Umbilical cord (tissue), 1 donor: ENCODE measurements at regions not wholly inside any gene's neighbourhood (a gene's known extent, or its start where the extent isn't known, plus 50 kb on each side); places are given as distances from the start of the nearest gene placed in this dataset.
"Not testable (repeated sequence)": the region's sequence is repeated elsewhere in the genome, so short reads cannot be mapped to it uniquely, and the experiment has no call there.

Source experiments
- DNase-seq: peaks from one replicate; pipeline ENCODE4 v3.0.0-alpha.2; 2015; ENCODE audit warnings: low spot score

DNA sequence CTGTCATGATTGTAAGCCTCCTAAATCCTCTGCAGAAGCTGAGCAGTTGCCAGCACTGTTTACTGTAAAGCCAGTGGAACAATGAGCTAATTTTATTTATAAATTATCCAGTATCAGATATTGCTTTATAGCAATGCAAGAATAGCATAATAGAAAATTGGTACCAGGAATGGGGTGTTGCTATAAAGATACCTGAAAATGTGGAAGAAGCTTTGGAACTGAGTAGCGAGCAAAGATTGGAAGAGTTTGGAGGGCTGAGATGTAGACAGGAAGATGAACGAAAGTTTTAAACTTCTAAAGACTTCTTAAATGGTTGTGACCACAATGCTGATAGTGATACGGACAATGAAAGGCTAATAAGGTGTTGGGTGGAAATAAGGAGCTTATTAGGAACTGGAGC lies 917.4 kb upstream of the POT1 start:
- DNase-seq, result no peak

DNA sequence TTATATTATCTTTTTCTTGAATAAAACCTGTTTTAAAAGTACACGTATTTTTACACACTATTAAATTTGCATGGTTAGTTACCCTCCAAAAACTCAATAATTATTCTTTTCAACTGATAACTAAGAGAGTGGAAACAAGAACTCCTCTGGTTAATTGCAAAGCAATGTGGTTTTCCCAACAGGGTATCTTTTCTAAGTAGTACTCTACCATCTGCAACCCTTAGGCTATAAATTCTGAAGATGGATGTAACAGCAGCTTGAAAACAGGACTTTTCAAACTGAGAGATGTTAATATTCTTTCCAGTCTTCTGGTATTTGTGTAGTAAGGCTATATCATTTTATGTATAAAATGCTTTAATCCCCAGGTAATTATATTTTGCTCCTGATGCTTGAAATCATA lies 916.1 kb upstream of the POT1 start:
- DNase-seq, result no peak

DNA sequence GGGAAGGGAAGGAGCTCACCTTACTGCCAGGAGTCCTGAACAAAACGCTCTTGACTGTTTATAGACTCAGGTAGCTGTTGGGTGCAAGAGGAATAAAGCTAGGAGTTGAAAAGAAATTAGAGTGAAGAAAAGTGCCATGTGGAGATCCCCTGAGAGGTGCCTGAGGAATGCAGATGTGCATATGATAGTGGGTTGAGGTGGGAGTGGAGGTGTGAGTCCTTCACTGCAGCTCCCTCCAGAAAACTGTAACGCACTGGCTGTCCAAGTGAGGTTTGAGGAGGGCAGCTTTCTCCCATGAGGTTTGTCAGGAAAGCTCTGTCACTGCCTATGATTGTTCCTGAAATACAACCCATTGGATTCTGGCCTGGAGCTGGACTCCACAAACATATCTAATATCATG lies 904.8 kb upstream of the POT1 start:
- no peak for DNase-seq

DNA sequence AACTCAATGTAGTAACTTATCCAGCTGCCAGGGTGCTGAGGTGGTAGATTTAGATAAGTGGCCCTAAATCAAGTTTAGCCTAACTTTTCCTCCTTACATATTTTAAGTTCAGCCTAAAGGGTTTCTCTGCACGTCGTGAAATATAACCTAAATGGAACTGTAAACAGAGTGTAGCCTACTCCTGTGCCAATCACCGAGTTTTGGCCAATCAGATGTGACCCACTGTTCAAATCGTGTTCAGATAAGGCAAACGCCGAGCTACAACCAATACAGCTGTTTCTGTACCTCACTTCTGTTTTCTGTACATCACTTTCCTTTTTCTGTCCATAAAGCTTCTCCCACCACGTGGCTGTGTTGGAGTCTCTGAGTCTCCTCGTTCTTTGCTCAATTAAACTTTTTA lies 904.2 kb upstream of the POT1 start:
- no peak for DNase-seq

DNA sequence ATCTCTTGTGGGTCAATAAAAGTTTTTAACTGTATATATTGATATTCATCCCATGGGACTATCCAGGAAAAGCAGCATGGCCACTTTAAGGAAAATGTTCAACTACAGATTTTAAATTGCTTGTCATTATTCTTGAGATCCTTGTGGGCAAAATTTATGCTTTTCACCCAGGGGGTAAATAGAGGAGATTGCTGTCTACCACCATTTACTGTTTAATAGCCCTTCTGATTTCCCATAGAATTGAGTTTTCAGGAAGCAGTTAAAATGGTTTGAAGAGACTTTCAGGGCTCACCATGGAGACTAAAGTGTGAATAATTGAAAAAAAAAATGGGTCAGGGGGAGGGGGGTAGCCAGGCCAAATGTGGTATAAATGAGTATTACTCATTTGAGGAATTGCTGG lies 901.1 kb upstream of the POT1 start:
- DNase-seq, result no peak

DNA sequence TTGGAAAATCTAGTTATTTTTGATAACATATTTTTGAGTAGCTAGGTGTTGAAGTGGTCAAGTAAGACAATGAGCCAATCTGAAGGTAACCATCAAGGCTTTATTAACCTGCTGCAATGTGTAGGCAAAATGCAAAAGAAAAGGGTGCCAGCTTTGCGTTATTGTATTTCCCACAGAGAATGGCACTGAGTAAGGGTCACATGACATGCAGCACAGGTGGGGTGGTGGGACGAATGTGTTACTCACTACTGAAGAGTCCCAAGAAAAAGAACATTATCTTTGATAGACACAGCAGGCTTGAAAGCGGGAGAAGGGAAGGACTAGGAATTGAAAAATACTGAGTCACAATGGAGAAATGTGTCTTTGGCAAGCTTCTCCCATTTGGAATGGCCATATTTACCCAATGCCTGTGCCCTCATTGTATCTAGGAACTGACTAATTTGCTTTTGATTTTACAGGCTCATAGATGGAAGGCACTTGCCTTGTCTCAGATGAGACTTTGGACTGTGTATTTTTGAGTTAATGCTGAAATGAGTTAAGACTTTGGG lies 898.6 kb upstream of the POT1 start:
- DNase-seq, result no peak

DNA sequence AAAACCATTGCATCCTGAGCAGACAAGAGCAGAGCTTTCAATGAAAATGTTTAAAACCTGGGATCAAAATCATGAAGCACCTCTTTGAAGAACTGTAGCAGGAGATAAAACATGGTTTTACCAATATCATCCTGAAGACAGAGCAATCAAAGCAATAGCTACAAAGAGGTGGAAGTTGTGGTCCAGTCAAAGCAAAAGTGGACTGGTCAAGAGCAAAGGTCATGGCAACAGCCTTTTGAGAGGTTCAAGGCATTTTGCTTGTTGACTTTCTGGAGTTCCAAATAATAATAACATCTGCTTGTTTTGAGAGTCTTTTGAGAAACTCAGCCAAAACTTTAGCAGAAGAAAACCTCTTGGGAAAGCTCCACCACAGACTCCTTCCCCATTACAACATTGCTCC lies 893.9 kb upstream of the POT1 start:
- no peak for DNase-seq

DNA sequence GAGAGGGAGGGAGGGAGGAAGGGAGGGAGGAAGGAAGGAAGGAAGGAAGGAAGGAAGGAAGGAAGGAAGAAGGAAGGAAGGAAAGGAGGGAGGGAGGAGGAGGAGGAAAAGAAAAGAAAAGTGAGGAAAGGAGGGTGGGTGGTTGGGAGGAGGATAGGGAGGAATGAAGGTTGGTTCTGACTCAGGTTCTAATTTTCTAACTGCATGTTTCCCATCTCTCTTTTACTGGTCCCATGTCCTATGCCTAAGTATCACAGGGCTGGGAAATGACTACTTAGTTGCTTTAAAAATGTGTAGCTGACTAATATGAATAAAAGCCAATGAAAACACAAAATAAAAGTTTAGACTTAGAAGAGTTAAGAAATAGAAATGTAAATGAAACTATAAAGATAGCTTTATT lies 890.9 kb upstream of the POT1 start:
- DNase-seq, result no peak

DNA sequence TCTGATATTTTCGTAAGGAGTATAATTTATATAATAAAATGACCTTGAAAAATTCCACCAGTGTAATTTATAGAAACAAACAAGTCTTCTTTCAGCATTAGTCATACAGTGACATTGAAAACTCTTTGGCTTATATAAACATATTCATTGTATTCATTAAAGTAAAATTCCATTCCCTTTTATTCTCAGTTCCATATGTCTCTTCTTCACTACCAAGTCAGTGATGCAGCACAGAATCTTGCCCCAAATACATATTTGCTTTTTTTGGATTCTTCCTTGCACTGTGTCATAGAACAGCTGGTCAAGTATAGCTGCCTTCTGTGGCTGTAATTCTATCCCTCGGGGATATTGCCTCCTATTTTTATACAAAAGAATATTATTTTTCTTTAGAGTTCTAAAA lies 884.5 kb upstream of the POT1 start:
- no peak for DNase-seq

DNA sequence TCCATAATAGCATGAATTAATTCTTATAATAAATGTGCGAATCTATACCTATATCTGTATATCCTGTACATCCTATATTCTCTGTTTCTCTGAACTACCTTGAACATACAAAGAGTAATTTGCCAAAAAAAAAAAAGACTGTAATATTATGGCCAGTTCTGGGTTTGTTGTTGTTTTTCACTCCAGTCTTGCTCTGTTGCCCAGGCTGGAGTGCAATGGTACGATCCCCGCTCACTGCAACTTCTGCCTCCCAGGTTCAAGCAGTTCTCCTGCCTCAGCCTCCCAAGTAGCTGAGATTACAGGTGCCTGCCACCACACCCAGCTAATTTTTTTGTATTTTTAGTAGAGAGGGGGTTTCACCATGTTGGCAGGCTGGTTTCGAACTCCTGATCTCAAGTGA lies 876.9 kb upstream of the POT1 start:
- not testable (repeated sequence) for DNase-seq

DNA sequence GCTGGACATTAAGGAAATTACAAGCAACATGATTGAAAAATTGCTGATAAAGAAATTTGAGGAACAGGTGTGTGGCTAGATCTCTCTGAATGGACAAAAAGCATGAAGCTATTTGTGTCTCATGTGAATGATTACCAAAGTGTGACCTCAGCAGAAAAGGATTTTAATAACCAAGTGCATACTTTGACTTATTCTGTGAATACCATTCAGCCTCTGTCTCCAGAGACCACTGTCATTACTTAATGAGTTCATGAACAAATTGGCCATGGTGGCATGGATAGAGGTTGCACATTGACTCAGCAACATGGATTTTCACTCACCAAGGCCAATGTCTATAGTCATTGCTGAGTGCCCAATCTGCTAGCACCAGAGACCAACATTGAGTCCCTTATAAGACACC lies 874.6 kb upstream of the POT1 start:
- DNase-seq, result no peak

DNA sequence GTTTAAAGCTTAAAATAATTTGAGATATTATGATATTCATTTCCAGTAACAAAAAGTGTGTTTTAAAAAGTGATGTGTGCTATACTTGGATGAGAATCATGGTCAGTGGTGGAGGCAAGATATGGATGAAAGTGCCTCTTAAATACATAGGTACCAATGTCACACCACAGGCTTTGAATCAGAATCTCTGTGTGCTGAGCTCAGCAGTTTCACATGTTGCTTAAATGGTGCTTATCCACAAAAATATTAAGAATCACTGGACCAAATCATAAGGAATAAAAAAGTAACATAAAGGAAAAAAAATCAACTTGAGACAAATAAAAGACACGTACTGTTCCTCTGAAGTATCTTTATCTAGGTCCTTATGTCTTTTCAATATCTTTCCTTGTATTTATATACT lies 850.5 kb upstream of the POT1 start:
- no peak for DNase-seq

DNA sequence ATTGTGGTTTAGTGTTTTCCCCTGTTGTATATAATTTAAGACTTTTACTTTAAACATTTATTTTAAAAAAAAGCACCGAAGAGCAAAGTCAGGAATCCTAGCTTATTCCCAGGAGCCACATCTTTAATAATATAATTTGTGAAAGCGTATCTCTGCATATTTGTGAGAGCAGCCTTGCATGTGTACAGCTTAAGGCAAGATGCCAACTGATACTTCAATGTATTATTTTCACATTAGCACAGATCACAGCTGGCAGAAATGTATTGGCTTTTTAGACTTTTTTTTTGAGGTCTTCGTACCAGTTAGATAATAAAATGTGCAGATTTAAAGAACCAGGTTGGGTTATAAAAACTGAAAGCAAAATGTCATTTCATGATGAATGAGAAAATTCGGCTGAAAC lies 845.7 kb upstream of the POT1 start:
- DNase-seq, result no peak

DNA sequence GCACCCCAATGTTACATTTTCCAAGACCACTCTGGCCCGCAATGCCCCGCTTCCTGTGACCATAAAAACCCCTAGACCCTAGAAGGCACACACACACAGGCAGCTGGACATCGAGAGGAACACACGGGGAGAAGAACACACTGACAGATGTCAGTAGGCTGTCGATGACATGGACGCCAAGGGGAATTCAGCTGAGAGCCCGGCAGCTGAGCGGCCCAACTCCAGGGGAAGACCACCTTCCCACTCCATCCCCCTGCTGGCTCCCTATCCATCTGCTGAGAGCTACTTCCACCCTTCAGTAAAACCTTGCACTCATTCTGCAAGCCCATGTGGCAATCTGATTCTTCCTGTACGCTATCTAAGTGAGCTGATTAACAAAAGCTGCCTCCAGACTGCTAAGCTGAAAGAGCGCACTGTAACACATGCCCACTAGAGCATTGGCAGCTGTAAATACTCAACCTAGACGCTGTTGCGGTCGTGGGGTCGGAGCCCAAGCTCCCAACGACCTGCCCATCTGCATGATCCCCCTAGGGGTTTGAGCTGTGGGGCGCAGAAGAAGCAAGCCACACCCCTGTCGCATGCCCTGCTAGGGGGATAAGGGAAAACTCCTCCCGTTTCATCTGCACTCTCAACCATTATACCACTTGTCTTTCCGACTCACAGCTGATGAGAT lies 843.6 kb upstream of the POT1 start:
- DNase-seq, result no peak

DNA sequence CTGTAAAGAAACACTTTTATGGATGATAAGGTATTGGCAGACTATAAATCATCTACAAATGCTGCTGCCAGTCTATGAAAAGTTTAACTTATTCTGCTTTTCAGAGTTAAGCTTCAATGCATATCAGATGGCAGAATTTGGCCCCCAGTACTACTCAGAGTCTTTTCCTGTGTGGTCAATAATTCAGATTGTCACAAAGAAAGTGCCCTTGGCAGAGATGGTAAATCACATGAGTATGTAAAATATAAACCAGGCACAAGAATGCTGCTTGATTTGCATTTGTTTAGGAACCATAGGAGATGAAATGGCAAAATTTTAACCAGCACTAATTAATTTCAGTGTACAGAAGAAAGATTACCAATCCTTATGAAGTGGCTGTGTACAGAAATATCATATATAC lies 818.3 kb upstream of the POT1 start:
- no peak for DNase-seq

DNA sequence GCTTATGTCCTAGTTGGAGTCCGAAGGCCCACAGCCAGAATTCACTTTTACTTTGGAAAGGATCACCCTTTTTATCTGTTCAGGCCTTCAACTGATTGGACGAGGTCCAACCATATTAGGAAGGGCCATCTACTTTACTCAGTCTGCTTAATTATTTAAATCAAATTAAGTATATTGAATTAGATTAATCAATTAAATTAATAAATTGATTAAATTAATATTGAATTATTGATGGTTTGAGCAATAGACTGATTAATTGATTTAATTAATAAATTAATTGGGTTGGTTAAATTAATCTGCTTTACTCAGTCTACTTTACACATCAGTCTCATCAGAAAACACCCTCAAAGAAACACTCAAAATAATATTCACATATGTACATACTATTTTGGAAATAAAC lies 816.9 kb upstream of the POT1 start:
- DNase-seq, result no peak

DNA sequence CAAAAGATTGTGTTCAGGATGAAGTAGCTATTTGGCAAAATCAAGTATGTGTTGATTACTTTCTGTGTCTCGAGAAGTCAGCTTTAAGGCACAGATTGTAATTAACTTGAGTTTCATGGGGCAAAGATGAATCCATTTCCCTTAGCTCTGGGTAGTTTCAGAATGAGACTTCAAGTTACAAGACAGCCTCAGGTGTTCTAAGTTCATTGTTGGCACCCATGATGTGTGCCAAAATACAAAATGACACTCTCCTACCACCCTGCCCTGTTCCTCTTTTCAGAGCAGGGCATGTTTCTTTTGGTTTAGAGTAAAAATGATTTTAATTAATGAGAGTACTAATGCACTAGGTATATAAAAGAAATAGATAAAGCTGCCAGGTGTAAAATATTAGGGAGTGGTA lies 797.6 kb upstream of the POT1 start:
- no peak for DNase-seq

DNA sequence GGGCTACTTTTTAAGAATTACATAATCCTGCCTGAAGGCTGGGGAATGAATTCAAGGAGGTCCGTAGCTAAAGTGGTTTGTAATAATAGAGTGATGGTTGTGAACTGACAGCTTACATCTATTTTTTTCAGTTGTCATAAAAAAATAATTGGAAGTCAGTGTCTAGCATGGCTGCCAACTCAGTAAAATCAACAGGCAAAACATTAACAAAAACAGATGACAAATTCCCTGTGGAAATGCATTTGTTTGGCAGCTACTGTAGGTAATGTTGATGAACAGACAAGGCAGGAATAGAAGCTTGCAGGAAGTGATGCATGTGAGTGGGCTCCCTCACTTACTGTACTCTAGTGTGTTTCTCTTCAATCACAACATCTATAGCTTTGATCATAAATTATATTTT lies 766.0 kb upstream of the POT1 start:
- no peak for DNase-seq

DNA sequence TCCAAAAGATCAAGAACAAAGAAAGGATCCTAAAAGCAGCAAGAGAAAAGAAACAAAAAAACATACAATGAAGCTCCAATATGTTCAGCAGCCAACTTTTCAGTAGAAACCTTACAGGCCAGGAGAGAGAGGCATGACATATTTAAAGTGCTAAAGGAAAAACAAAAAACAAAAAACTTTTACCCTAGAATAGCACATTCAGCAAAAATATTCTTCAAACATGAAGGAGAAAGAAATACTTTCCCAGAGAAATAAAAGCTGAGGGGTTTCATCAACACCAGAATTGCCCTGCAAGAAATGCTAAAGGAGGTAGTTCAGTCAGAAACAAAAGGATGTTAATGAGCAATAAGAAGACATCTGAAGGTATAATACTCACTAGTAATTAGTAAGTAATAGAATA lies 753.5 kb upstream of the POT1 start:
- no peak for DNase-seq

DNA sequence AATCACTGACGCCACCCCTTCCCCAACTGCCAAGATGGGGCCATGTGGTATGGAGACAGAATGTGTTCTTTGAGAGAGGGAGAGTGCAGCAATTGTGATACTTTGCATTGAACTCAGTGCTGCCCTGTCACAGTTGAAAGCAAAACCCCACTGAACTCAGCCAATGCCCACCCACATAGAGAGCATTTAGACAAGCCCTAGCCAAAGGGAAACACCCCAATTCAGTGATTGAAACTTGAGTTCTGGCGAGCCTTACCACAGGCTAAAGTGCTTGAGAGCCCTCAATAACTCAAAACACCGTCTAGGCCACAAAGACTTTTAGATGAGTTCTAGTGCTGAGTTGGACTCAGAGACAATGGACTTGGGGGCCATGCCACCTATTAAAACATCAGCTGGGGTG lies 751.9 kb upstream of the POT1 start:
- DNase-seq, result no peak

DNA sequence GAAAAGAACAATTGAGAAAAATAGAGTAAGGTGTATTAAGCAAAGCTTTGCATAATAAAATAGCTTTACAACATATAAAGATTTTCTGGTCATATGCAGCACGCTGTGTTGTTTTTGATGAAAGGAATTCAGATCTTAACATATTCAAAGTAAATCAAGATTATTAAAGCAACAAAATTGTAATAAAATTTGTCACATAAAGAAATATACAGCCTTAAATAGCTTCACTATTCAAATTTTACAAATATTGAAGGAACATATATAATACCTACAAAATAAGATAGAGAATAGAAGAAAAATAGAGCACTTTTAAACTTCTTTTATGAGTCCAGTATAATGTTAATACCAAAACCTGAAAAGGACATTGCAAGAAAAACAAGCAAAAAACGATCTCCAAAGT lies 749.1 kb upstream of the POT1 start:
- no peak for DNase-seq

DNA sequence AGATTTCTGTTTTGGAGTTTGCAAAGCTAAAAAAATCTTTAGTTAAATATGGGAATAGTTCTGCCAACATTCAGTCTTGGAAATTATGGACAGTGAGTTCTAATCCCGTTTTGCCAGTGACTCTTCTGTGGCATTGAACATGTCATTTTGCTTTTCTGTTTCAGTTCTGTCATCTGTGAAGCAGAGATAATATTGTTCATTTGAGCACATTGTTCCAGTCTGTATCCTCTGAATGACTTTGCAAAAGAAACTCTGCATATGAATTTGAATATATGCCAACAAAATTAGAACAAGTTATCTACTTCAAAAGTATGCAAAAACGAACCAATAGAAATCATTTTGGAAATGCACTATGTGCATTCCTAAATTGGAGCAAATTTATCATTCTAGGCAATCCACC lies 746.0 kb upstream of the POT1 start:
- no peak for DNase-seq

DNA sequence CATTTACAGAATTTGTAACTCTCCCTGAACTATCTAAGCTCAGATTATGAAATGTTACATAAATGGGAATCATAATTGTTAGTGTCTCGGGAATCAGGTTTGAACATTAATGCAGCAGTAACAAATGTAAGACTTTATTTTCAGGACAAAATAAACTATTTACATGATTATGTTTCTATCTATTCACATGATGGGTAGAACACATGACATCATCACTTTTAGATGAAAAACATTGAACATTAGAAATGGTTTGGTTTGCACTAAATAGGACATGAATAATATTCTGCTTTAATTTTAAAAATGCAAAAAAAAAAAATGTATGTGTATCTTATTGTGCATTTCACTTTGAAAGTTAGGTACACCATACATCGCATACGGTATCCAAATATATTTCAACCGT lies 745.5 kb upstream of the POT1 start:
- no peak for DNase-seq

DNA sequence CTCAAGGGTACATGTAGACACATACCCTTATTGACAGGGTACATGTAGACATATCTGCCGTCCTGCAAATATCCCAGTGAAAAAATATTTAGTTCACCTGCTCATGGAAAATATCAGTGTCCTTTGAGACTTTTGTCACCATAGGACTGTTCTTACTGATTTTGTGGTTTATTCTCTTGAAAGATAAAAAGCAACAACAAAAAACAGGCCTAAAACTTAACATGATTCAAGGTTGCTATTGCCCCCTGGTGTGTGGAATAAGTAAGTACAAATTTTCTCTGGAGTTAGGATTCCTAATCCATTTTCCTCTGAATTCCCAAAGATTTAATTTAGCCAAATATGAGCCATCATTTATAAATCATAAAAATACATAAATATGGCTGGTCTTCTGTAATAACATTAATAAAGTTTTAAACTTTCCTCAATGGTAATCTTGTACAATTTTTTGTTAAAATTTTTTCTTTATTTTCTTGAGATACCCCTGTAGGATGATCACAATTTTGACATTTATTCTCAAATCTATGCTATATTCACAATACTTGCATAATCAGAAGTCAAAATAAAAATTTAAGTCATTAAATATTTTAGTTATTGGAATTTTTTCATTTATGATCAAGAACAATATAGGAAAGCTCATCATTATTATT lies 741.4 kb upstream of the POT1 start:
- peak; percentile 22 for DNase-seq
